Left renal pelvis (tissue), 4 donors: ENCODE measurements at regions not wholly inside any gene's neighbourhood (a gene's known extent, or its start where the extent isn't known, plus 50 kb on each side); places are given as distances from the start of the nearest gene placed in this dataset.
"Not testable (repeated sequence)": the region's sequence is repeated elsewhere in the genome, so short reads cannot be mapped to it uniquely, and the experiment has no call there.

Source experiments
- DNase-seq, 4 donors: peaks; one replicate each; pipeline ENCODE4 v3.0.0-alpha.2; 2013; ENCODE audit warnings: low read depth in 4 of 4, low spot score in 3 of 4

GRCh38 chr4:54993473-54994026 is 131.8 kb downstream of the KDR start:
- DNase-seq, result not testable (repeated sequence)

GRCh38 chr4:54992266-54992665 is 133.1 kb downstream of the KDR start:
- no peak for DNase-seq

- DNase-seq, result no peak
Measured at GRCh38 chr4:54988655-54989054, 136.7 kb downstream of the KDR start.

GRCh38 chr4:54986095-54986846 is 139.1 kb downstream of the KDR start:
- DNase-seq, result no peak

- no peak for DNase-seq
Measured at GRCh38 chr4:54976682-54977081, 148.7 kb downstream of the KDR start.

GRCh38 chr4:54976031-54976430 is 149.4 kb downstream of the KDR start:
- DNase-seq, result no peak

- no peak for DNase-seq
Measured at GRCh38 chr4:54973784-54974183, 151.6 kb downstream of the KDR start.

GRCh38 chr4:54971474-54971950 is 153.9 kb downstream of the KDR start:
- DNase-seq, result peak in 3 of 4 donors; percentile 21 to 26 (median 26)

- DNase-seq, result no peak
Measured at GRCh38 chr4:54967289-54967688, 158.1 kb downstream of the KDR start.

- no peak for DNase-seq
Measured at GRCh38 chr4:54961357-54961975, 163.9 kb downstream of the KDR start.

GRCh38 chr4:54959651-54960116 is 165.7 kb downstream of the KDR start:
- DNase-seq, result no peak

GRCh38 chr4:54959131-54959530 is 166.3 kb downstream of the KDR start:
- DNase-seq, result no peak

GRCh38 chr4:54958236-54958635 is 167.2 kb downstream of the KDR start:
- no peak for DNase-seq

GRCh38 chr4:54954656-54955388 is 170.6 kb downstream of the KDR start:
- no peak for DNase-seq

- no peak for DNase-seq
Measured at GRCh38 chr4:54946741-54947140, 178.7 kb downstream of the KDR start.

GRCh38 chr4:54945838-54946237 is 179.6 kb downstream of the KDR start:
- DNase-seq, result no peak

GRCh38 chr4:54942721-54943120 is 182.7 kb downstream of the KDR start:
- no peak for DNase-seq

- no peak for DNase-seq
Measured at GRCh38 chr4:54941994-54942552, 183.3 kb downstream of the KDR start.

GRCh38 chr4:54940996-54941865 is 184.2 kb downstream of the KDR start:
- no peak for DNase-seq

- DNase-seq, result no peak
Measured at GRCh38 chr4:54937501-54937900, 187.9 kb downstream of the KDR start.
